Right lung (tissue), 2 donors: ENCODE measurements at regions not wholly inside any gene's neighbourhood (a gene's known extent, or its start where the extent isn't known, plus 50 kb on each side); places are given as distances from the start of the nearest gene placed in this dataset.
"Not testable (repeated sequence)": the region's sequence is repeated elsewhere in the genome, so short reads cannot be mapped to it uniquely, and the experiment has no call there.

ENCODE experiments used
- DNase-seq, 2 donors: peaks; one replicate each; pipeline ENCODE4 v3.0.0-alpha.2; 2013

- DNase-seq = no peak
Observed at GRCh38 chr7:46301677-46302076, 380.6 kb upstream of the IGFBP3 start.

- no peak for DNase-seq
Observed at GRCh38 chr7:46297515-46297914, 376.4 kb upstream of the IGFBP3 start.

DNA sequence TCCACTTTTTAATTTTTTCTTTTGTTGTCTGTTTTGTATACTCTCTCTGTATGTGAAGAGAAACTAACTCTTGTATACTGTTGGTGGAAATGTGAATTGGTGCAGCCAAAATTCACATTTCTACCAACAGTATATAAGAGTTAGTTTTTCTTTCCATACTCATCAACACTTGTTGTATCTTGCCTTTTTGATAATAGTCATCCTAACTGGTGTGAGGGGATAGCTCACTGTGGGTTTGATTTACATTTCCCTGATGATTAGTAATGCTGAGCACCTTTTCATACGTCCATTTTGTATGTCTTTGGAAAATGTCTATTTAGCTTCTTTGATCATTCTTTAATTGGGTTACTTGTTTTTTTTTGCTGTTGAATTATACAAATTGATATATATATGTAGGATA lies 375.5 kb upstream of the IGFBP3 start:
- DNase-seq = no peak

- no peak for DNase-seq
Observed at GRCh38 chr7:46294381-46294780, 373.3 kb upstream of the IGFBP3 start.

DNA sequence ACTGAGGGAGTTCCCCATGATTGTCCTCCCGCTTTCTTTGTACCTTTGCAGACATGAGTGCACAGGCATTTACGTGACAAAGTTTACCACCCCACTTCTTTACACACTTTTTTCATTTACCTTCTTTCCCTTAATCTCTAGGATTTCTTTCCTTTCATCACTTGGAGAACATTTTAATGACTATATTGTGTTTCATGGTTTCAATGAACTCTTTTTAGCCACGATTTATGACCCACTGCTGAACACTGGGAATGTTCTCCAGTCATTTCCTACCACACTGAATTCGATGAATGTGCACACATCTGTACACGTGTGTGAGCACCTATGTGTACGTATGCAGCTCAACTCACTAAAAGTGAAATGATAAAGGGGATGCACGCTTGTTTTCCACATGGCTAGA lies 371.7 kb upstream of the IGFBP3 start:
- no peak for DNase-seq

GRCh38 chr7:46291601-46292150 lies 370.6 kb upstream of the IGFBP3 start:
- no peak for DNase-seq

- DNase-seq = no peak
Observed at GRCh38 chr7:46291050-46291438, 370.0 kb upstream of the IGFBP3 start.

- DNase-seq = no peak
Observed at GRCh38 chr7:46290374-46291049, 369.4 kb upstream of the IGFBP3 start.

GRCh38 chr7:46288861-46289260 lies 367.8 kb upstream of the IGFBP3 start:
- DNase-seq = no peak

DNA sequence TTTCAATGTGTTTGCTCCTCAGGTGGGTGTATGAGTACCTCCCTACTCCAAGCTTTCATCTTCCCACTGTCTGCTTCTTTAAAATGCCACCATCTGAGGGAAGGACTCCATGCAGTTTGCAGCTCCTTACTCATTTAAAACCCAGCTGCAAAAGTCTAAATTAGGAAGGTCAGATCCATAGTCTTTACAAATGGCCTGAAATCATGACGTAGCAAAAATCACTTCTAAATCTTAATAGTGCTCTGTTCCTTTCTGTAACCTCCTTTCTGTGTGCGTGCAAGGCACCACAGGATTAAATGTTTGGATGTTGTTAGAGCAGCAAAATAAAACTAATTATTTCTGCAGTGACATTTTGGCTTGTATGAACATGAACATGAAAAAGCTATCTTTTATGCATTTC lies 366.9 kb upstream of the IGFBP3 start:
- no peak for DNase-seq

DNA sequence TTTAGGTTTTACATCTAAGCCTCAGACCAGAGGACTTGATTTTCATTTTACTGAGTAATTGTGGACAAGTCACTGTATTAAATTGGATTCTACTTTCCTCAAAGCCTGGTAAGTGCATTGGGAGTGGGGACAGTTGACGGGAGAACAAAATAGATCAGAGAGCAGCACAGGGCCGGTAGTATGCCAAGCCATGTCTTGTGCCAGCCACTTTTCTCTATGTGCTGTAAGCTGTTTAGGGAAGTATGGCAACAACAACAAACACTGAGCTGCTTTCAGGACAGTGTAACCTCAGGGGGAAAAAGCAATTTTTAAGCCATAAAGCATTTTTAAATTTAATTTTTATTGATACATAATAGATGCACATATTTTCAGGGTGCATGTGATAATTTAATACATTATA lies 365.9 kb upstream of the IGFBP3 start:
- DNase-seq = no peak

- DNase-seq = no peak
Observed at GRCh38 chr7:46286356-46286755, 365.3 kb upstream of the IGFBP3 start.

DNA sequence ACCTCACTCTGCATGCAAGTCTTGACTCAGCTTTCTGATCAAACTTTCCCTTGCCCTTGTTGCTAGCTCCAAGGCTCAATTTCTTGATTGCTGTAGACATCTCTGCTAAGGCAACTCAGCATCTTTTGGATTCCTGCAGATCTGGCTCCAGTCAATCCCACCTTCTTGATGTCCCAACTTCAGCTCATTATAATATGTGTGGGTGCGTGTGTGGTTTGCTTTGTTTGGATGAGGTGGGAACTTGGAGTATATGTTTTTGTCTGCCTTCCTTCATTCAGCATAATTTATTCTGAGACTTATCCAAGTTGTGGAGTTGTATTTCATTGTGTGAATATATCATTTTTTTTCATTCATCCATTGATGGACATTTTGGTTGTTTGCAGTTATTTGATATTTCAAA lies 364.8 kb upstream of the IGFBP3 start:
- no peak for DNase-seq

DNA sequence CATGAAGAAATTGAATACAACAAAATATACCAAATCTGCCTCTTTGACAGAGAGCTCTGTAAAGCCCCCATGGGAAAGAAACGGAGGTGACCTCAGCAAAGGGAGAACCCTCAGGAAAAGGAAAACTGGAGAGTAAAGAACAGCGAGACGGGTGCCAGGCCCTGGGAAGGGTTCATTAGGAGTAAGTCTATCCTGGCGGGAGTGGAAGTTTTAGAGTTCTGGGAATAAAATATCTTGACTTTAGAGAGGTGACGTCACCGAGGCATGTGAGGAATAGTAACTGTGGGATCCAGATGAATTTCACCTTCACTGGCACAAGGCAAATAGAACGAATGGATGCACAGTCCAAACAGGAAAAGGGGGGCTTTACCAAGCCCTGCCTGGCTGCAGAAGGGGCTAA lies 362.8 kb upstream of the IGFBP3 start:
- no peak for DNase-seq

- no peak for DNase-seq
Observed at GRCh38 chr7:46282155-46282554, 361.1 kb upstream of the IGFBP3 start.

- no peak for DNase-seq
Observed at GRCh38 chr7:46281071-46281470, 360.0 kb upstream of the IGFBP3 start.

GRCh38 chr7:46279290-46279689 lies 358.2 kb upstream of the IGFBP3 start:
- DNase-seq = no peak

- no peak for DNase-seq
Observed at GRCh38 chr7:46264646-46265045, 343.6 kb upstream of the IGFBP3 start.

DNA sequence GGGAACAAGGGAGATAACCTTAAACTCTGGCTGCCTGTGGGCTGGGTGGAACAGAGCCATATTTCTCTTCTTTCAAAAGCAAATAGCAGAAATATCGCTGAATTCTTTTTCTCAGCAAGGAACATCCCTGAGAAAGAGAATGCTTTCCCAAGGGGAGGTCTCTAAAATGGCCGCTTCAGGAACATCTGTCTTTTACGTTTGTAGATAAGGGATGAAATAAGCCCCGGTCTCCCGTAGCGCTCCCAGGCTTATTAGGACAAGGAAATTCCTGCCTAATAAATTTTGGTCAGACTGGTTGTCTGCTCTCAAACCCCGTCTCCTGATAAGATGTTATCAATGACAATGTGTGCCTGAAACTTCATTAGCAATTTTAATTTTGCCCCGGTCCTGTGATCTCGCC lies 340.6 kb upstream of the IGFBP3 start:
- not testable (repeated sequence) for DNase-seq

- no peak for DNase-seq
Observed at GRCh38 chr7:46259947-46260346, 338.9 kb upstream of the IGFBP3 start.

GRCh38 chr7:46257761-46258448 lies 336.8 kb upstream of the IGFBP3 start:
- DNase-seq = no peak

- no peak for DNase-seq
Observed at GRCh38 chr7:46256870-46257661, 336.0 kb upstream of the IGFBP3 start.

DNA sequence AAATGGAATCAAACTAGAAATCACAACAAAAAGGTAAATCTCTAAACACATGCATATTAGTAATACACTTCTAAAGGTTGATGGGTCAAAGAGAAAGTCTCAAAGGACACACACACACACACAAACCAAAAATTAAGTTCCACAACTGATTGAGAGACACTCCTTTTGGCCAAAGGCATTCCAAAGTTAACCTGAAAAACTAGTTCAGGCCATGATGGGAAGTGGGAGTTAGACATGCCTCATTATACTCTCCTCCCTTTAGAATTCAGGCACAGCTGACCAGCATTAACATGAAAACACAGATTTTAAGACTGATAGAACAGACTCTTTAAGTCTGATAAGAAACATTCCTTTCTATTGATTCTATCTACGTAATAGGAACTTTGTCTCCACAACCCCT lies 332.4 kb upstream of the IGFBP3 start:
- DNase-seq = no peak
